Activated CD4-positive, alpha-beta T cell treated with anti-CD3 and anti-CD28 coated beads, Interleukin-2, Interleukin-4, amounts not matched to agents 100 ng/mL and 50 ng/mL, durations not matched to agents 16 hours and 8 hours (primary cell): ENCODE measurements at regions not wholly inside any gene's neighbourhood (a gene's known extent, or its start where the extent isn't known, plus 50 kb on each side); places are given as distances from the start of the nearest gene placed in this dataset.

Source experiments
- DNase-seq: peaks from one replicate; pipeline ENCODE4 v3.0.0-alpha.2; 2020; ENCODE audit warnings: low spot score

DNA sequence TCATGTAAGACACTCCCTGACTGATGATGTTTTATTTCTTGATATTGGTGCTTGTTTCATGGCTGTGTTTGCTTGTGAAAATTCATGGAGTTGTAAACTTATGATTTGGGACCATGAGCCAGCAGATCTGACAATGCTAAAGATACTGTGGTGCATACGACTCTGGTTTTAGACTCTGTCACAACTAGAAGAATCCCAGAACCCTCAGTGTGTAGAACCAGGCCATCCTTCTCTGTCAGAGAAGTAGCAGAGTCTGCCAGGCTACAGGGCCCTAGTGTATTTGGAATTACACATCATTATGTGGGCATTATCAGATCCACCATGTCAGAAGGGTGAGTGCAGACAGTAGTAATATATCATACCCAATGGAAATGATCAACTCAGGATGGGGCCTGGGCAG lies 209.8 kb upstream of the POU2AF2 start:
- DNase-seq: no peak

DNA sequence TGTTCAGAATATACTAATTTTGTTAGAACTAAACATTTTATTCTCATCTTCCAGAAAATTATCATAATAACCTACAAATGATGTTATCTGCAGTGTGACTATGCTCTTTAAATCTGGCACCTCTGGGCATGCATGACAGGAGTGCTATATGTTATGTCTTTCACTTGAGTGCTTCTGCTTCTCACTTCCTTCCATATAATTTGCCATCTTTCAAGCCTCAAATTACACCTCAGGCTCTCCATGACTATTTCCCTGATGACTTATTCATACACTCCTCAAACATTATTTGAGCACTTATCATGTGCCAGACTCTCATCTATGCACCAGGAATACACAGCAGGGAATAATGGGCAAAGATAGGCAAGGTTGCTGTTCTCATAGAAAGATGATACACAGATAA lies 219.3 kb upstream of the POU2AF2 start:
- DNase-seq: no peak

- DNase-seq: no peak
These were observed 224.4 kb upstream of the POU2AF2 start for GRCh38 chr11:111021131-111021530.

DNA sequence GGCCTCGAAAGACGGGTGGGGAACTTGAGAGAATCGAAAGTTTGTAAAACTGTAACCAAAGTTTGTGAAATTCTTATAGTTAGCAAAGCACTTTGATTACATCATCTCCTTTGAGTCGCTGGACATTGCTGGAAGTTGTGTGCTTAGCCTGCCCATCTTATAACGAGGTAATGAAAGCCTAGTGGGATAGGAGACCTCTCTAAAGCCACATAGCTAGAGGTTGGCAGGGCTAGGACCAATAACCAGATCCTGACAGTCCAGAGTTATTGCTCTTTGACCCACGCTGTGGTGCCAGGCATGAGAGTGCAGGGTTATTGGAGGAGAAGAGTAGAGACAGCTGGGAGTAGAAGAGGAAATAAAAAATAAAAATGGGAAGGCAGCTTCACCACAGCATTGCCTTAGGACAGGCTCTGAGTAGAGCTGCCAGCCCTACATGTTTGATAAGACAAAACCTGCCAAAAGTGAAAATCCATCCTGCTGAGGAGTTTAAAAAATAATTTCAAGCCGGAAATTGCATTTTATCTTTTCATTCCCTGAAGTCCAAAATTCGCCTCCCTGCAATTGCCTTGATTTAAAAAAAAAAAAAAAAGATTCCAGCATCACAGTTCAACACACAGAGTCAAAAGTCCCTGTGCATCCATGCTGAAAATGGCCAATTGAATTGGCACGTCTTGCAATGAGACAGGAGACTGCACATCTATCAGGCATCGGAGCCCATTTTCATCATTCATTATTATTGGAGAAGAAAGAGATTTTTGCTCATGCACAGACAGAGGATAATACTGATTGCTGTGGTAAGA lies 225.5 kb upstream of the POU2AF2 start:
- DNase-seq: no peak

GRCh38 chr11:111019451-111019850 lies 226.1 kb upstream of the POU2AF2 start:
- DNase-seq: no peak

GRCh38 chr11:111018566-111018965 lies 227.0 kb upstream of the POU2AF2 start:
- DNase-seq: no peak

DNA sequence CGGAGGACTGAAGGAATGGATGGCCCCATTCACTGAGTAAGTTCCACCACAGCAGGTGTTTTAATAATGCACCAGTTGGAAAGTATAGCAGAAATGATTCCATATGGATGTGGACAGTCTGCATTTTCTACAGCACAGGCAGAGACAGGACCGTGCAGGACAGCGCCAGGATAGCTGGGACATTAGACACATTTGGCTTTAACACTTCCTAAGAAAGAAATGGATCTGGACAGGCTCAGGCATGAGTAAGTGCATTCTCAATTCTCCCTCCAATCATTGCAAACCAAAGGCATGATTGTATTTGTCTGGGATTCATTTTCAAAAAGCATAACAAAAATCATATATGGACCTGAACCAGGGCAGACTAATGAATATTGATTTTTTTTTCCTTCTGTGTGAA lies 233.0 kb upstream of the POU2AF2 start:
- no peak for DNase-seq

DNA sequence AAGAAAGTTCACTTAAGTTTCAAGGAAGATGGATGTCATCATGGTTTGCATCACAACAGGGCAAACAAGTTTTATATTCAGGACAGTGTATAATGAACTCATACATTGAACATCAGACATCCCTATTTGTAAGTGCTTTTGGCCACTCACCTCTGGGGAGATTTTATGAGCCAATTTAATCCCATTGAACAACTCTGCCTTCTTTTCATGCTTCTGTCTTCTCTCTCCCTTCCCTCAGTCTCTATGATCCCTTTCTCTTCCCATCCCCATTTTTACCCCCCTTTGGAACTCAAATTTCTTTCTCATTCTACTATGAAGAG lies 234.3 kb upstream of the POU2AF2 start:
- no peak for DNase-seq

- no peak for DNase-seq
These were observed 234.9 kb upstream of the POU2AF2 start for GRCh38 chr11:111010391-111011274.

DNA sequence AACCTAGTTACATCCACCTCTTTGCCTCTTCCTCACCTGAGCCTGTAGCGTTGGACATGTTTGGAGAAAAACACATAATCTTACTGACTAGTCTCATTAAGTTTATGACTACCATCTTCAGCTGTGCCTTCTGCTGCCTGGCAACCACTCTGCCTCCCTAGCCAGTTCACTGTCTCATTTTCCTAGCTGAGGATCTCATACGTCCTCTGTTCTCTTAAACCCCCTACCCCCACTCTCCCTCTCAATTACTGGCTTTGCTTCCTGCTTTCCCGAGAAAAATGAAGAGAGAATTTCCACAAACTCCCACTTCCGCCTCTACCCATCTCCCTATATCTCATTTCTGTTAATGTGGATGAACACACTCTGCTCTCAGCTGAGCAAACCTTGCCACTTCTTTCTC lies 239.3 kb upstream of the POU2AF2 start:
- DNase-seq: no peak

DNA sequence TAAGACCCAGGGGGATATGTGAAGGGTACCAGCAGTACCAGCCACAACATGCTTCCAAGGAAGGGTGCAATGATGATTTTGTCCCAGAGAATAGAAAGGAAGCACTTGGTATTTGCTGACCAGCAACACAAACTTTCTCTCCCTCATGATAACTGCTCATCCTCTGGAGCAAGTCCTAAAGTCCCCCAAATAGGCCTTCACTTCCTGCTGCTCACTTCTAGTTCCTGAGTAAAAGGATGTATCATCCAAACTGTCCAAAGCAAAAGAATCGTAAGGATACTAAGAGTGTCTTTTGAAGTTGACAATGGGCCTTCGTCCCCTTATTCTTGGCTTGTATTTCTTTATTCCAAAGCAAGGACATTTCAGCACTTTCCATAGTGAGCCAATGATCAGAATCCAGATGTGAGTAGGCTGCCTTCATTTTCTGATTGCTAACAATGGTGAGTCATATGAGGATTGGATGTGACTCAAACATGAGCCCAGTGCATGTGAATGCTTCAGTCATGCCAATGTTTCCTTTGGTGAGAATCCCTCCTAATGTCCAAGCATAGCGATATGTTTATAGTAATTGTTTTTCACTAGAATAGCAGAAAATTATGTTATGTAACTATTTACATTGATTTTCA lies 243.4 kb upstream of the POU2AF2 start:
- no peak for DNase-seq

- no peak for DNase-seq
These were observed 244.5 kb upstream of the POU2AF2 start for GRCh38 chr11:111001081-111001430.

DNA sequence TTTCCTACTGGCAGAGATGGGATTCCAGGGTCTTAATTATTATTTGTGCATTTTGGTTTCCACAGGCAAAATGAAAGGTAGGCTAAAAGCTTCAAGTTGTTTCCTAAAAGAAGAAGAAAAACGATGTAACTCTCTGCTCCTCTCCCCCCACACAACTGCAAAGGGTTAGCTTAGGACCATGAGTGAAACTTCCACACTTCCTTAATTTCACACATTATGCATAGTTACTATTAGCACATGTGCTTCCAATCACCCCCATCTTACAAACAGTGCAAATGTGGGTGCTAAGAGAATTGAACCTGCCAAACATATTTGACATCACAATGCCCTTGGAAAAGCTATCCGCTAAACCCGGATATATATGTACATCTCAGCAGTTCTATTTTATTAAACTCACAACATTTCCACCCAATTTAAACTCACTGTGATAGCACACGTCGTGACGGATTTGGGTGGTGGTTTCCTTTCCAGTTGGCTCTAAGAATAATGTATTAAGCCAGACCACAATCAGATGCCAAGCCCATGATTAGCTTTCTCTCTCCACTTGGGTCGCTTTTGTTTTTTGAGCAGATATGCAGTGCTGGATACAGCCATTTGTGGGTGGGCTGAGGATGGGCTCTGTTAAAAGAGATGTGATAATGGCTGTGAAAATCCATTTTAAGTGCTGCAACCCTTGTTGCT lies 245.0 kb upstream of the POU2AF2 start:
- no peak for DNase-seq

GRCh38 chr11:110992481-110992880 lies 253.0 kb upstream of the POU2AF2 start:
- no peak for DNase-seq

DNA sequence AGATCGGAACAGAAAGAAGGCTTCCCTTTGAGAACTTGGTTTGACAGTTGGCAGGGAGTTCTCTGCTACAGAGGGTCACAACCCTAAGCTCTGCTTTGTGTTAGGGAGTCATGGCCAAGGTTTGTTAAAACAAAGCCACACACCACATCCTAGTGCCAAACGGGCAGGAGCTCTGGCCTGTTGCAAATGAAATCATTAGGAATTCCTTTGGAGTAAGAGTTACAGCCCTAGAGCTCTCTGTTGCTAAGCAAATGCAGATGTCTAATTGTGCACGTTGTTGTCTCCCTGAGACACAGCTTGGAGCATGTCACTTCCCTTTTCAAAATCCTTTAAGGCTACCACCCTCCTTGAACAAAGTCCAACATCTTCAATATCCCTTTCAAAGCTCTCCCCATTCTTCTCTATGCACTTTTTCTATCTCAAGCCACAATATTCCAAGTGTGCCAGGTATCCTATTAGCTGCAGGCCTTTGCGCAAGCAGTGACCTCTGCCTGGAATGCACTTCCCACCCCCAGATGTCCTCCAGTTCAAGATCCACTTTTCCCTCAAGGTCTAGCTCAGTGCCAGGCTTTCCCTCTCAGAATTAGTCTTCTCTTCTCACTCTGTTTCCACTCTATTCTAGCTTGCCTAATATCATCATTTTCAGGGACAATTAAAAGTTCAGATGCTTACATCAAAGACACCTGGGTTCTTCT lies 253.7 kb upstream of the POU2AF2 start:
- no peak for DNase-seq

DNA sequence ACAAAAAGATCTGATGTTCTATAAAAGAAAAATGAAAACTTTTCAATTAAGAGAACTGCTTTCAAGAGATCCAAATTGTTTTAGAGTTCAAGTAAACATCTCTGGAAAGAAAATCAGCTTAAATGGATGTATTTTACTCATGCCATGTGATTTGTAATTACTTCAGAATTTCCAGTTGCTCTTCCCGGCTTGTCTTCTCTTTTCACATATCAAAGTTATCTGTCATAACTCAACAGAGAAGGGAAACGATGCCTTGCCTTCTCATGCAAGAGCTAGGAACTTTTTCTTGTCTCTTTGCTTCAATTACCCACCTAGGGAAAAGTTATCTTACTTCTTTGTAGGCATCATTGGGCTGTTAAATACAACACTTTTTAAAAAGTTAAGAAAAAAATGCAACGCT lies 255.2 kb upstream of the POU2AF2 start:
- no peak for DNase-seq

- no peak for DNase-seq
These were observed 255.9 kb upstream of the POU2AF2 start for GRCh38 chr11:110989428-110990133.

GRCh38 chr11:110988671-110989070 lies 256.9 kb upstream of the POU2AF2 start:
- DNase-seq: no peak

DNA sequence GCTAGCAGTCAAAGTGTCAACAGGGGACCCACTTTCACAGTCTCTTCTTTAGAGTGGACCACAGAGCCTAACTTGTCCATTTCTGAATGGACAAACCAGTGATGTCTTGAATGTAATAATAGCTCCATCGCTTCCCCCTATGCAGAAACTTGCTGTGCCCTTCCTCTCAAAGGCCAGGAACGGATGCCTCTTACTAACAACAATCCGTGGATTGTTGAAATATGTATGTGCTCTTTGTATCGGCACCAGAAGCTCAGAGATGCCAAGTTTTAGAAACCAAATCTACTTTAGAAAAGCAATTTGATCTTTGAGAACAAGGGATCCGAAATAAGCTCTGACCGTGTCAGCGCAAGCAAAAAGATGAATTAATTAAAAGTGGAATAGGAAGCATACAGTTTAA lies 259.5 kb upstream of the POU2AF2 start:
- DNase-seq: no peak

DNA sequence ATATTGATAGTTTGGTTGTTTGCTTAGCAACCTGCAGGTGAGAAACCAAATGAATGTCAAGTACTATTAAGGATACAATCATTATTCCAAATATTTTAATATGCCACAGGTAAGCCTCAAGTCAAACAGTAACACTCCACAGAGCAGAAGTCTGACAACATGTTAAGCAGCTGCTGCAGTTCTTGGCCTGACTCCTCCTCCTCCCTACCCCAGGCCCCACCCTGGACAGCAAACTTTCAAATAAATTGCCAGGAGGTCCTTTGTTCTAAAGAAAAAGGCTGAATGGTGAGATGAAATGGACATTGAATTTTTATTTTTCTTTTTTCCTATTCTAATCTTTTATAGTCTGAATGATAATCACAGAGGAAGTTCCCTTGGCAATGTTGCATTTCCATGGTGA lies 260.0 kb upstream of the POU2AF2 start:
- DNase-seq: no peak

DNA sequence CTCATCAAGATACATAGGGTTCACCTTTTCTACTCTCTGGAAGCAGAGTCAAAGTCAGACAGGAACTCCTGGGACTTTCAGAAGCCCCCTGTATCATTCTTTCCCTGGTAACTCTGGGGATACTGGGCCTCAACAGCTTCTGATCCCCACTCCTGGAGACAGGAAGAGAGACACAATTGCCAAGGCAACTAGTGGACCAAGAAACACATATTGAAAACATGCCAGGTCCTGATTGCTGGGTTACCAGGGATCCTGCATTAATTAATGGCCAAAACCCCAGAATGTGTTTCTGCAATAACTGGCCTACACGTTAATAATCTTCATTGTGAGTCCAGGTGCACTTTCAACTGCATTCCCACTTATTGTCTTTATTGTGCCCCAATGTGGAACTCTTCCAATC lies 260.8 kb upstream of the POU2AF2 start:
- DNase-seq: no peak
